ENCODE measurements at regions not wholly inside any gene's neighbourhood (a gene's known extent, or its start where the extent isn't known, plus 50 kb on each side); places are given as distances from the start of the nearest gene placed in this dataset.

- no peaks in the 10 kb centered on the region for H3K27me3 Mint-ChIP-seq
- H3K4me1 Mint-ChIP-seq: no peaks in the 10 kb centered on the region
- H3K36me3 Mint-ChIP-seq: no peaks in the 10 kb centered on the region
- ATAC-seq (ENCODE audit: low read depth) (no peak), DNase-seq (ENCODE audit: low spot score in 2 of 2) (no peak)
- peaks cover 9% of the 10 kb centered on the region for H3K9me3 Mint-ChIP-seq
- H3K4me3 Mint-ChIP-seq: no peak overlapping the region
- no peak overlapping the region for H3K27ac Mint-ChIP-seq
These were observed 530.0 kb downstream of the BCL11B start for GRCh38 chr14:98742001-98742400.

- no peak for ATAC-seq (ENCODE audit: low read depth)
- Mint-ChIP-seq H3K4me1 (no peaks in the 10 kb centered on the region), H3K9me3 (peaks cover 7% of the 10 kb centered on the region), H3K27me3 (no peaks in the 10 kb centered on the region), H3K4me3 (no peak overlapping the region), H3K36me3 (no peaks in the 10 kb centered on the region), H3K27ac (no peak overlapping the region)
- DNase-seq (ENCODE audit: low spot score in 2 of 2): no peak
These were observed 528.5 kb downstream of the BCL11B start for GRCh38 chr14:98743536-98743935.

GRCh38 chr14:98748966-98749365 is 523.0 kb downstream of the BCL11B start:
- no peaks in the 10 kb centered on the region for H3K36me3 Mint-ChIP-seq
- no peak for ATAC-seq (ENCODE audit: low read depth)

DNA sequence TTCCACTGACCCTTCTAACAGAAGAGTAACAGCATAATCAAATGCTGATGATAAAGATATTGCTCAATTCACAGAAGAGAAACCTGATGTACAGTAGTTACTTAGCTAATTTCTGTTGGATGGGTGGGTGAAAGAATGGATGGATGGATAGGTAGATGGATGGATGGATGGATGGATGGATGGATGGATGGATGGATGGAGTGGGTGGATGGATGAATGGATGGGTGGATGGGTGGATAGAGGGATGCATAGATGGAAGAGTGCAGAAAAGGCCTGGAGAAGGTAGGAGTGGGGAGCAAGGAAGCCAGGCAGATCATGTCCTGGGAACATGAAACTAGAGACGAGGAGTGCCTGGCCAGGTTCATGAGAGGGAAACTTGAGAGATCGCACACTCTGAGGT is 520.9 kb downstream of the BCL11B start:
- Mint-ChIP-seq H3K36me3 (no peaks in the 10 kb centered on the region), H3K4me1 (no peaks in the 10 kb centered on the region), H3K4me3 (no peak overlapping the region), H3K27me3 (no peaks in the 10 kb centered on the region), H3K9me3 (peaks cover 15% of the 10 kb centered on the region), H3K27ac (no peak overlapping the region)
- no peak for ATAC-seq (ENCODE audit: low read depth)
- no peak for DNase-seq (ENCODE audit: low spot score in 2 of 2)

More at GRCh38 chr14:98748966-98749365, 523.0 kb downstream of the BCL11B start:
- Mint-ChIP-seq H3K4me3 (no peak overlapping the region), H3K4me1 (no peaks in the 10 kb centered on the region), H3K27me3 (no peaks in the 10 kb centered on the region), H3K9me3 (peaks cover 11% of the 10 kb centered on the region), H3K27ac (no peak overlapping the region)
- no peak for DNase-seq (ENCODE audit: low spot score in 2 of 2)

DNA sequence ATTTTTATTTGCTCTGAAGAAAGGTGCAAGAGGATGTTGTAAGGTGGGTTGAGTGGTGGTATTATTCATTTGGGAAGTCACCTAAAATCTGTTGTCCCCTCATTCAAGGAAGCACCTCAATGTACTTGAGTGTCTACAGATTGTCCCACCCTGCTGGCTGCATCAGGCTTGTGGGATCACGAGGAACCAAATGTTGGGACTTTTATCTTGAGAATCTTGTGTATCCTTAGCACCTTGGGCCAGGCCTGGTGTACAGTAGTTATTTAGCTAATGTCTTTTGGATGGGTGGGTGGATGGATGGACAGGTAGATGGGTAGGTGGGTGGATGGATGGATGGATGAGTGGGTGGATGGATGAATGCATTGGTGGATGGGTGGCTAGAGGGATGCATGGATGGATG is 519.3 kb downstream of the BCL11B start:
- peaks cover 15% of the 10 kb centered on the region for H3K9me3 Mint-ChIP-seq
- no peaks in the 10 kb centered on the region for H3K27me3 Mint-ChIP-seq
- H3K4me3 Mint-ChIP-seq: no peak overlapping the region
- no peak for DNase-seq (ENCODE audit: low spot score in 2 of 2)
- H3K36me3 Mint-ChIP-seq: no peaks in the 10 kb centered on the region
- no peak overlapping the region for H3K27ac Mint-ChIP-seq
- ATAC-seq (ENCODE audit: low read depth): no peak
- H3K4me1 Mint-ChIP-seq: no peaks in the 10 kb centered on the region

DNA sequence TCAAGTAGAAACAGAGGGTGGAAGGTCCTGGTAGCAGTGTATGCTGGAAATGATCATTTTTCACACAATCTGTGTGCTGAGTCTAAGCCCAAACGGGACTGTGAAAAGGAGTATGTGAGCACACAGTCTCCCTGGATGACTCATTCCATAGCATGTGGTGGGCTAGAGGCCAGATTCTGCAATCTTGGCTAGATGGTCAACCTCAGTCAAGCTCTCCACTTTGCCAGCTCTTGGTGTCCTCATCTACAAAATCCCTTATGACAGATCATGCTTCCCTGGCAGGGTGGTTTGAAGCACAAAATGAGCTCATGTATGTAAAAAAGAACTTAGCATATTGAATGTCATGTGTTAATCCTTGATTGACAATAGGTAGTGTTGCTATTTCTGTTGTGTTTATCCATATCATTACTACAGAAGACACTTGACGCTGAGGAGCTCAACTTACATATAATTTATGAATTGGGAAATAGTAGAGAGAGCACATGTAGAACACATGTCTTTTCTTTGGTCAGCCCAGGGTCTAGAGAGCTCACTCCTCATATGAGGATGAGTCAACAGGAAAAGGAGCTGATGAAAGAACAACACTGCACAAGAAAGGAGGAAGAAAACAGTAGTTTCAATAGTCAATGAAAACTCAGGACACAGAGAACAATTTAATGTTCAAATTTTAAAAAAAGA is 517.5 kb downstream of the BCL11B start:
- ATAC-seq (ENCODE audit: low read depth) (no peak), DNase-seq (ENCODE audit: low spot score in 2 of 2) (no peak)
- Mint-ChIP-seq H3K27ac (no peak overlapping the region), H3K36me3 (no peaks in the 10 kb centered on the region), H3K4me1 (no peaks in the 10 kb centered on the region), H3K9me3 (peaks cover 13% of the 10 kb centered on the region), H3K27me3 (no peaks in the 10 kb centered on the region), H3K4me3 (no peak overlapping the region)

- no peak overlapping the region for H3K4me3 Mint-ChIP-seq
- no peaks in the 10 kb centered on the region for H3K36me3 Mint-ChIP-seq
- no peaks in the 10 kb centered on the region for H3K4me1 Mint-ChIP-seq
- H3K9me3 Mint-ChIP-seq: peaks cover 11% of the 10 kb centered on the region
- H3K27ac Mint-ChIP-seq: no peak overlapping the region
- ATAC-seq (ENCODE audit: low read depth) (no peak), DNase-seq (ENCODE audit: low spot score in 2 of 2) (no peak)
- H3K27me3 Mint-ChIP-seq: no peaks in the 10 kb centered on the region
These were observed 515.2 kb downstream of the BCL11B start for GRCh38 chr14:98756749-98757148.

DNA sequence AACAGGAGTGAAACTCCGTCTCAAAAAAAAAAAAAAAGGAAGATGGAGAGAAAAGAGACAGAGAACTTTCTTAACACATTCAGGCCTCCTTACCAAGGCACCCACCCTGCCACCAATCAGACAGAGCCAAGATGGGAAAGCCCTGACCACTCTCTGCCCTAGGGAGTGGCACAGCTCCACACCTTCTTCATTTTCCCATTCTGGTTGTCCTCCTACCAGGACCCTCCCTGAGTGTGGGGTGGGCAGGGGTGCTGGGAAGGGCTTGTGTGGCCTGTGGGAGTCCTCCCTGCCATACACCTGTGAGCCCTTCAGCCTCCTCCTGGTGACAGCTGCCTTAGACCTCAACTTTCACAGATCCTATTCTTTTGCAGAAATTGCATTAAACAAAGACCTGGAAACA is 513.6 kb downstream of the BCL11B start:
- ATAC-seq (ENCODE audit: low read depth): no peak
- Mint-ChIP-seq H3K36me3 (no peaks in the 10 kb centered on the region), H3K9me3 (peaks cover 18% of the 10 kb centered on the region), H3K4me3 (no peak overlapping the region), H3K27ac (no peak overlapping the region), H3K4me1 (no peaks in the 10 kb centered on the region), H3K27me3 (no peaks in the 10 kb centered on the region)
- DNase-seq (ENCODE audit: low spot score in 2 of 2): no peak

GRCh38 chr14:98761993-98762392 is 510.0 kb downstream of the BCL11B start:
- ATAC-seq (ENCODE audit: low read depth) (no peak), DNase-seq (ENCODE audit: low spot score in 2 of 2) (no peak)
- no peaks in the 10 kb centered on the region for H3K27me3 Mint-ChIP-seq
- H3K9me3 Mint-ChIP-seq: peaks cover 19% of the 10 kb centered on the region
- H3K36me3 Mint-ChIP-seq: no peaks in the 10 kb centered on the region
- no peak overlapping the region for H3K4me3 Mint-ChIP-seq
- H3K4me1 Mint-ChIP-seq: no peaks in the 10 kb centered on the region
- no peak overlapping the region for H3K27ac Mint-ChIP-seq

DNA sequence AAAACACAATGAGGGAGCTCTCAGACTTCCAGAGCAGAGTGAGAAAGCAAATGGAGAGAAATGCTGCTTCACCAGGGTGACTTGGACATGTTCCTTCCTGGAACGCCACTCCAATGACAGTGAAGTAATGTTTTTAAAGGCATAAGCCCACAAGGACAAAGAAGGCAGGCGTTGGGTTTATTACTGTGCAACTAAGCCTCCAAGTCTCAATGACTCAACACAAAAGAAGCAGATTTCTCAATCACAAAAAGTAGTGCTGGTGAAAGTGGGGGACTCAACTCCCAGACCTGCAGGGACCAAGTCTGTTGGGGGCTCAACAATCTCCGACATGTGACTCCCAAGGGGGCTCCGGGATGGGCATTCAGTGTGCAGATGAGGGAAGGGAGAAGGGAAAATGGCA is 505.2 kb downstream of the BCL11B start:
- no peaks in the 10 kb centered on the region for H3K27me3 Mint-ChIP-seq
- H3K9me3 Mint-ChIP-seq: peaks cover 22% of the 10 kb centered on the region
- no peak overlapping the region for H3K4me3 Mint-ChIP-seq
- no peaks in the 10 kb centered on the region for H3K4me1 Mint-ChIP-seq
- DNase-seq (ENCODE audit: low spot score in 2 of 2) (no peak), ATAC-seq (ENCODE audit: low read depth) (no peak)
- no peak overlapping the region for H3K27ac Mint-ChIP-seq
- H3K36me3 Mint-ChIP-seq: no peaks in the 10 kb centered on the region

DNA sequence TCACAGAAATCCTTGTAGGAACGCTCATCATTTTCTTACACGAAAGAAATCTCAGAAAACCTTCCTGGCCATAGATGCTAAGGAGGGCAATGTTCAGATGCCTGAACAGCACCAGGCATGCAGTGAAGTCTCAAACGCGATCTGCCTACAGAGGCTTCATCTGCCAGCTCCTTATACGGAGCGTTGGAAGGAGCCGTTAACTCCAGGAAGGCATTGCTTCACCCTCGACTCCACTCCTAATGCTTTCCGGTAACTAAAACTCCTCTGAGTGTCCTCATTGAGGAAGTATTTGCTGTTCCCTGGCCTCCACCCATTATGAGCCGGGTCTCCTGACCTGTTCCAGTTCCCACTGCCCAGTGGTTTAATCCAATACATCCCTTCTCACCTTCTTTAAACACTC is 502.7 kb downstream of the BCL11B start:
- Mint-ChIP-seq H3K4me3 (no peak overlapping the region), H3K27ac (no peak overlapping the region), H3K4me1 (no peaks in the 10 kb centered on the region), H3K36me3 (no peaks in the 10 kb centered on the region), H3K9me3 (peaks cover 16% of the 10 kb centered on the region), H3K27me3 (no peaks in the 10 kb centered on the region)
- DNase-seq (ENCODE audit: low spot score in 2 of 2): no peak
- ATAC-seq (ENCODE audit: low read depth): no peak

GRCh38 chr14:98770151-98770550 is 501.8 kb downstream of the BCL11B start:
- peaks cover 15% of the 10 kb centered on the region for H3K9me3 Mint-ChIP-seq
- no peak overlapping the region for H3K4me3 Mint-ChIP-seq
- DNase-seq (ENCODE audit: low spot score in 2 of 2): no peak
- no peak for ATAC-seq (ENCODE audit: low read depth)
- no peaks in the 10 kb centered on the region for H3K36me3 Mint-ChIP-seq
- no peaks in the 10 kb centered on the region for H3K27me3 Mint-ChIP-seq
- H3K27ac Mint-ChIP-seq: no peak overlapping the region
- no peaks in the 10 kb centered on the region for H3K4me1 Mint-ChIP-seq

DNA sequence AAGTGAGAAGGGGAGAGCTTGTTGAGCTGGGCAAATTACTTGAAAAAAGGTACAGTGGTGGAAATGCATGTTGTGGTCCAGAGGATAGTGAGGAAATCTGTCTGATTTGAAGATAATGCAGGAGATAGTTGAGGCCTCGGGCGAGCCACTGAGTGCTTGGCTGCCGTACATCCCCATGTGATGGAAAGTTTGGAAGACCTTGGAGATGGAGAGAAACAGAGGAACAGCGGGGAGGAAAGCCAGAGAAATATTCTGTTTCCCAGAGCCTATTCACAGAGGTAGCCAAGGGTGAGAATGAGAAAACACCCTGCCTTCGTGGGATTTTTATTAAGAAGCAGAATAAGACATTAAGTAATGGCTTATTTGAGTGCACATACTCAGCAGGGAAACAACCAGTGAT is 498.2 kb downstream of the BCL11B start:
- Mint-ChIP-seq H3K4me3 (no peak overlapping the region), H3K9me3 (peaks cover 8% of the 10 kb centered on the region), H3K36me3 (no peaks in the 10 kb centered on the region), H3K27me3 (no peaks in the 10 kb centered on the region), H3K27ac (no peak overlapping the region), H3K4me1 (no peaks in the 10 kb centered on the region)
- ATAC-seq (ENCODE audit: low read depth) (no peak), DNase-seq (ENCODE audit: low spot score in 2 of 2) (no peak)

DNA sequence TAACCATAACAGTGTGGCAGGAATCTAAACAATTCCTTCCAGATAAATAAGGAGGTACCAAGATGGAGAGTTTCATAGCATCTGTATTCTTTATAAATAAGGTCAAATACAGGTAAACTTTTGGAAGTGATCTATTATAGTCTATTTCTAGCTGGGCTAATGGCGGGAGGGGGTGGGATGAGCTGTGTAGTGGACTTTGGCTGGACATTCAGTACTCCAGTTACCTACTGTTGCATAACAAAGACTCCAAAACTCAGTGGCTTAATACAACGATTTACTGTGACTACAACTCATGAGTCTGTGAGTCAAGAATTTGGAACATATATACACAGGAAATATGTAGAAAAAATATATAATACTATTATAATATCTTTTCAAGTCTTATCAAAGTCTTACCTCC is 496.1 kb downstream of the BCL11B start:
- Mint-ChIP-seq H3K4me3 (no peak overlapping the region), H3K27me3 (no peaks in the 10 kb centered on the region), H3K36me3 (no peaks in the 10 kb centered on the region), H3K27ac (no peak overlapping the region), H3K4me1 (no peaks in the 10 kb centered on the region), H3K9me3 (peaks cover 9% of the 10 kb centered on the region)
- no peak for DNase-seq (ENCODE audit: low spot score in 2 of 2)
- no peak for ATAC-seq (ENCODE audit: low read depth)

GRCh38 chr14:98782062-98782461 is 489.9 kb downstream of the BCL11B start:
- no peak for DNase-seq (ENCODE audit: low spot score in 2 of 2)
- Mint-ChIP-seq H3K36me3 (no peaks in the 10 kb centered on the region), H3K9me3 (peaks cover 5% of the 10 kb centered on the region), H3K4me3 (no peak overlapping the region), H3K4me1 (no peaks in the 10 kb centered on the region), H3K27me3 (no peaks in the 10 kb centered on the region), H3K27ac (no peak overlapping the region)
- no peak for ATAC-seq (ENCODE audit: low read depth)
